Mesodermal cell (in vitro differentiated cells): ENCODE measurements at regions not wholly inside any gene's neighbourhood (a gene's known extent, or its start where the extent isn't known, plus 50 kb on each side); places are given as distances from the start of the nearest gene placed in this dataset.

Experiments used
- H3K27ac ChIP-seq: 2 replicates; pipeline ENCODE4 v1.7.0; 2013; ENCODE audit warnings: mild to moderate bottlenecking, low read depth, low read length, moderate library complexity; ENCODE audit not compliant: severe bottlenecking
- H3K36me3 ChIP-seq: 2 replicates; pipeline ENCODE4 v1.7.1; 2013; ENCODE audit warnings: mild to moderate bottlenecking, low read length, moderate library complexity; ENCODE audit not compliant: control insufficient read depth, insufficient read depth
- H3K4me1 ChIP-seq: one replicate; pipeline ENCODE4 v1.7.1; 2013; ENCODE audit warnings: mild to moderate bottlenecking, low read length; ENCODE audit not compliant: insufficient read depth, control insufficient read depth, poor library complexity, severe bottlenecking
- H3K4me3 ChIP-seq: 2 replicates; pipeline ENCODE4 v1.7.0; 2013; ENCODE audit warnings: low read length, control low read depth, mild to moderate bottlenecking; ENCODE audit not compliant: insufficient read depth, poor library complexity, severe bottlenecking; ENCODE audit errors: extremely low read depth
- H3K9me3 ChIP-seq: 2 replicates; pipeline ENCODE4 v1.7.1; 2013; ENCODE audit warnings: mild to moderate bottlenecking, low read length, moderate library complexity; ENCODE audit not compliant: control insufficient read depth
- WGBS, 2 experiments: methylation state at CpG; one replicate each; pipeline ENCODE4 v1.1.5; 2013; ENCODE audit warnings: missing lambda C conversion rate in 2 of 2; ENCODE audit not compliant: insufficient coverage in 2 of 2; 5-methylcytosine and 5-hydroxymethylcytosine counted together

DNA sequence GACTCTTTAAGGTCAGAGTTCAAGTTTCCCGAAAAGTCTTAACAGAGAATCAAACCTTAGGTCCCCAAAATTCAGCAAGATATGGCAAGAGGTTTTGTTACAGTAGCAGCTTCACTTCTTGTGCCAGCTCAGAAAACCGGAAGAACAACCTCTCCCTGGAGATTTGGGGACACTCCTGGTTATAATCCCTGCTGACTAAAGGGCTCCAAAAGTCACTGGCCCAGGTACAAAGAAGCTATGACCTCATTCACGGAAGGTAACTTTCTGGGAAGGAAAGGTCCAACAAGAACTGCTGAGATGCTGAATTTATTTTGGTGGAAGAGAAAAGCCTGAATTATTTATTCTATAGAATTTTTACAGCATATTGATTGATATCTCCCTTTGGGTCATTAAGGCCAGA, 55.6 kb upstream of the DIO2 start:
- Histone ChIP-seq H3K4me3 (no peak overlapping the region), H3K36me3 (no peaks in the 10 kb centered on the region), H3K9me3 (no peaks in the 10 kb centered on the region), H3K27ac (no peak overlapping the region), H3K4me1 (peaks cover 9% of the 10 kb centered on the region)
- WGBS, 2 experiments: 86 to 95% methylated on average over 1 to 3 of the region's 3 CpGs

DNA sequence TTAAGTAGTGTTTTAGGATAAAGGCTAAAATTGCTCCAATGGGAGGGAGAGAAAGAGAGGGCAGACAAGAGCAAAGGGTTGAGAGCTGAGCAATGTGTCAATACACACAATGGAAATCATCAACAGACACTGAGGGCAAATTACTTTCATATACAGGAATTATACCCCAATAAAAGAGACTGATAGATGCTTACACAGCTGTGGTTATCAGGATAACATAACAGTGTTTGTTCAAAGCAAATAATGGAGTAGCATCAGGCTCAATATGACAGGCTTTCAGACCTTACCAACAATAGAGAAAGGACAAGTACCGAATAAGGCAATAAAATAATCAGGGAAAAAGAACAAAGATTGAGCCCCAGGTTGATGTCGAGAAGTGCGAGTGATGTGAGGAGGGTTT, 53.4 kb upstream of the DIO2 start:
- Histone ChIP-seq H3K4me3 (no peak overlapping the region), H3K36me3 (no peaks in the 10 kb centered on the region), H3K4me1 (peaks cover 5% of the 10 kb centered on the region), H3K9me3 (no peaks in the 10 kb centered on the region), H3K27ac (no peak overlapping the region)
- WGBS, 2 experiments: 83% methylated on average over 1 of the region's 3 CpGs; no CpG with 5 or more reads in 1 of the 2 experiments
